BE2C (cell line): ENCODE measurements at regions not wholly inside any gene's neighbourhood (a gene's known extent, or its start where the extent isn't known, plus 50 kb on each side); places are given as distances from the start of the nearest gene placed in this dataset.

Source experiments
- DNase-seq: peaks from one replicate; pipeline ENCODE4 v3.0.0-alpha.2; 2020
- H3K27me3 ChIP-seq: fragments of 250-450 bp; sonication (Bioruptor Pico); 2 replicates; pipeline ENCODE4 v1.5.1; 2020; ENCODE audit warnings: mild to moderate bottlenecking
- H3K36me3 ChIP-seq: fragments of 250-450 bp; sonication (Bioruptor Pico); 2 replicates; pipeline ENCODE4 v1.5.1; 2020; ENCODE audit warnings: mild to moderate bottlenecking
- H3K4me1 ChIP-seq: fragments of 250-450 bp; sonication (Bioruptor Pico); 2 replicates; pipeline ENCODE4 v1.5.1; 2020
- H3K4me3 ChIP-seq: 2 replicates; pipeline ENCODE4 v1.5.1; 2011; ENCODE audit warnings: low read depth, low read length
- H3K9me3 ChIP-seq: fragments of 250-450 bp; sonication (Bioruptor Pico); 2 replicates; pipeline ENCODE4 v1.5.1; 2020
- TF ChIP-seq, protein P1 (sequence below): IDR thresholded peaks from 2 replicates; pipeline ENCODE4 v1.5.1; 2012; ENCODE audit warnings: mild to moderate bottlenecking, low read depth, low read length

DNA sequence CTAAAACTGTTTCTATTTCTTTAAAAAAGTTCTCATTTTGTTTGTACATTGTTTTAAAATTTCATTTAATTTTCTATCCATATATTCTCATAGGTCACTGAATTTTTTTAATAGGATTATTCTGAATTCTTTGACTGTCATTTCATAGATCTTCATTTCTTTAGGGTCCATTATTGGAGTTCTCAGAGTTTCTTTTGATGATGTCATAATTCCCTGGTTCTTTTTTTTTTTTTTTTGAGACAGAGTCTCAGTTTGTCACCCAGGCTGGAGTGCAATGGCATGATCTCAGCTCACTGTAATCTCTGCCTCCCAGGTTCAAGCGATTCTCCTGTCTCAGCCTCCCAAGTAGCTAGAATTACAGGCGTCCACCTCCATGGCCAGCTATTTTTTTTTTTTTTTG lies 89.9 kb downstream of the DMRT2 start:
- no peaks in the 10 kb centered on the region for H3K4me1 ChIP-seq
- no peak overlapping the region for H3K4me3 ChIP-seq
- H3K36me3 ChIP-seq, result no peaks in the 10 kb centered on the region
- TF ChIP-seq, protein P1, sequence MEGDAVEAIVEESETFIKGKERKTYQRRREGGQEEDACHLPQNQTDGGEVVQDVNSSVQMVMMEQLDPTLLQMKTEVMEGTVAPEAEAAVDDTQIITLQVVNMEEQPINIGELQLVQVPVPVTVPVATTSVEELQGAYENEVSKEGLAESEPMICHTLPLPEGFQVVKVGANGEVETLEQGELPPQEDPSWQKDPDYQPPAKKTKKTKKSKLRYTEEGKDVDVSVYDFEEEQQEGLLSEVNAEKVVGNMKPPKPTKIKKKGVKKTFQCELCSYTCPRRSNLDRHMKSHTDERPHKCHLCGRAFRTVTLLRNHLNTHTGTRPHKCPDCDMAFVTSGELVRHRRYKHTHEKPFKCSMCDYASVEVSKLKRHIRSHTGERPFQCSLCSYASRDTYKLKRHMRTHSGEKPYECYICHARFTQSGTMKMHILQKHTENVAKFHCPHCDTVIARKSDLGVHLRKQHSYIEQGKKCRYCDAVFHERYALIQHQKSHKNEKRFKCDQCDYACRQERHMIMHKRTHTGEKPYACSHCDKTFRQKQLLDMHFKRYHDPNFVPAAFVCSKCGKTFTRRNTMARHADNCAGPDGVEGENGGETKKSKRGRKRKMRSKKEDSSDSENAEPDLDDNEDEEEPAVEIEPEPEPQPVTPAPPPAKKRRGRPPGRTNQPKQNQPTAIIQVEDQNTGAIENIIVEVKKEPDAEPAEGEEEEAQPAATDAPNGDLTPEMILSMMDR, result no peak
- H3K9me3 ChIP-seq, result no peaks in the 10 kb centered on the region; the same call in 1 of the 2 replicates
- H3K27me3 ChIP-seq, result no peaks in the 10 kb centered on the region
- DNase-seq, result no peak

DNA sequence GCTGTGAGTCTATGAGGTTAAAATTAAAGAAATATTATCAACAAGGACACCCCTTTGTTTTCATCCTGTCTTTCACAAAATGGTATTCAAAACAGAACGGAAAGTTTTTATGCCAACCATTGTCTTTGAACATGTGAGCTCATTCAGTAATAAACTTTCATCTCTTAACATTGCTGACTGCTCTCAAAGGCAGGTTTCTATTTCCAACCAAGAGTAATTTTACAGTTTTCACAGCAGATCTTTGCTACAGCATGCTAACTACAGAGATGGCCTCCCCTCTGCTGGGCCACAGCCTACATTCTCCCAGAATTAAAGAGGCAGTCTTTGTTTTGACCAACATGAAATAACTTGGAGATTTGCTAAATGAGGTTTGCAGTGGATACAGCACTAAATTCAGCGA lies 101.5 kb downstream of the DMRT2 start:
- TF ChIP-seq, protein P1, result no peak
- DNase-seq, result no peak
- no peaks in the 10 kb centered on the region for H3K4me1 ChIP-seq

DNA sequence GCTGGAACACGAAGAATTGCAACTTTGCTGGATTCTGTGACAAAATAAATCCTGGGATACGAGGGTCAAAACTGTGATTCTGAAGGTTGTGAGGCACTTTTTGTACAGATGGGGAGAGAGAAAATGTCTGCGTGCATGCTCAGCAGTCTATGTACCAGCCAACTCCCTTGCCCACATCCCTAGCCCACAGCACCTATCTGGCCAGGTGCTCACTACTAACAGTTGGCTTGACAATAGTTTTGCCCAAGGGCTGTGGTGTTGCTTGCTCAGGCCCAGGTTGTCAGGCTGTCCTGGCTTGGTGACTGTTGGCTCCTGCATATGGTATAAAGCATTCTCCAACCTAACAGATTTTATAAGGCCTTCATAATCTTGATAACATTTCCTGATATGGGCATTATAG lies 102.0 kb downstream of the DMRT2 start:
- Histone ChIP-seq H3K4me3 (no peak overlapping the region), H3K9me3 (no peaks in the 10 kb centered on the region), H3K36me3 (no peaks in the 10 kb centered on the region), H3K4me1 (no peaks in the 10 kb centered on the region), H3K27me3 (no peaks in the 10 kb centered on the region)
- DNase-seq, result no peak
- TF ChIP-seq, protein P1, result no peak

More for the DNA sequence above, 101.5 kb downstream of the DMRT2 start:
- no peaks in the 10 kb centered on the region for H3K27me3 ChIP-seq
- H3K4me3 ChIP-seq, result no peak overlapping the region
- H3K9me3 ChIP-seq, result no peaks in the 10 kb centered on the region
- no peaks in the 10 kb centered on the region for H3K36me3 ChIP-seq

DNA sequence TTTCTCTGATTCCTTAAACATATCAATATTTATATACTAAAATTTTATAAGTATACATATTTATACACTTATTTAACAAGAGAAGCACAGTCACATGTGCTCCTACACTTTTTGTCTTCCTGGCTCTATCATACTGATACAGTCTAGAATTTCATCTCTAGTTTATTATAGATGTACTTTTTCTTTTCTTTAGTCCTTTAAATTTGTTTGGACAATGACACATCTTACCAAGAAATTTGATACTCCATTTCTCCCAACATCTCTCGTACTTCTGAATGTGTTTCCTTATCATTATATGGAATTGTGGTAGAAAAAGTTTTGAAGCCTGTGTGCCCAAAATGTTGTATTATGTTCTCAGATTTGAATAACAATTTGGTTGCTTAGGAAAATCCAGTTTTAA lies 104.6 kb downstream of the DMRT2 start:
- no peaks in the 10 kb centered on the region for H3K36me3 ChIP-seq
- H3K4me3 ChIP-seq, result no peak overlapping the region
- no peaks in the 10 kb centered on the region for H3K4me1 ChIP-seq
- H3K9me3 ChIP-seq, result no peaks in the 10 kb centered on the region
- DNase-seq, result no peak
- TF ChIP-seq, protein P1, result no peak
- no peaks in the 10 kb centered on the region for H3K27me3 ChIP-seq

DNA sequence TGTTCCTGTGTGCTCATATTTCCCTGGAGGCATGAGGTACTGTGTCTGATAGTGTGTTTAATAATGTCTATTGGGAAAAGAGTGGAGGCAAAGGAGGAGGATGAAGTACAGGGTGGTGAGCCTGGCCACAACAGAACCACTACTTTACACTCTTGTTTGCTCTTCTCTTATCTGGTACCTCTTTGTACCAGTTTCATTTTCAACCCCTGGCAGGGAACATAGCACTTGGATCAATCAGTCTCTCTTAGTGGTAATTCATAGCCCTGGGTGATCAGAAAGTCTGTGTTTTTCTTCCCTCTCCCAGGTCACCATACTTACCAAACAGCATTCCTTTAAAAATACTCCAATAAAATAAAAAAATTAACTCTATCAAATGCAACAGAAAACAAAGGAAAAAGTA lies 105.4 kb downstream of the DMRT2 start:
- Histone ChIP-seq H3K4me3 (no peak overlapping the region), H3K27me3 (no peaks in the 10 kb centered on the region), H3K36me3 (no peaks in the 10 kb centered on the region), H3K9me3 (no peaks in the 10 kb centered on the region), H3K4me1 (no peaks in the 10 kb centered on the region)
- no peak for DNase-seq
- TF ChIP-seq, protein P1, result no peak

DNA sequence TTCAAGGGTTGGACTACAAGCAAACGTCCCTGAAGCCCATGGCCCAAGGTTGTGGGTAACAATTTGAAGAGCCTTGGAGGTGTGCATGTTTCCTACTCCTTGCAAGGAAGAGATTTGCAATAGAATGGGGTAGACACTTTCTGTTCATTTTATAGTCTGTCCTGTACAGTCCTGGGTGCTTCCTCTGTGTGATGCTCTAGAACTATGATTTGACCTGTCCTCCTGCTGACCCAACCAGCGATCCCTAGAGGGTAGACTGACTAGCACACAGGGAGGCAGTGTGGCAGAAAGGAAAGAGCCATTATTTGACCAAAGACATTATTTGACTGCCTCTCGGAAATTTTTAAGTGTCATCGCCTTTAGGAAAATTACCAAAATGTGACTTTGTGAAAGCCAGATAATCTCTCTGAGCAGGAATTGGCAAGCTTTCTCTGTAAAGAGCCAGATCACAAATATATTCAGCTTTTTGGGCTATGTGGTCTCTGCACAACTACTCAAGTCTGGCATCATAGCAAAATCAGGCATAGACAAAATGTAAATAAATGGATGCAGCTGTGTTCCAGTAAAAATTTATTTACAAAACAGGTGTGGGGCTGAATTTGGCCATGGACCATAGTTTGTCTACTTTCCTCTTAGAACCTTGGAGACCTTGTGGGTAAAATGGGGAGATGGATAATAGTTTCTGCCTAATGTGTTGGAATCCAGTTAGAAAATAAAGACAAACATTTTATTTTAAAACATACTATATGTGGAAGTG lies 106.8 kb downstream of the DMRT2 start:
- H3K9me3 ChIP-seq, result no peaks in the 10 kb centered on the region; the same call in 1 of the 2 replicates
- H3K36me3 ChIP-seq, result no peaks in the 10 kb centered on the region
- TF ChIP-seq, protein P1, result no peak
- H3K27me3 ChIP-seq, result no peaks in the 10 kb centered on the region
- no peaks in the 10 kb centered on the region for H3K4me1 ChIP-seq
- H3K4me3 ChIP-seq, result no peak overlapping the region
- no peak for DNase-seq
